ENCODE measurements at regions not wholly inside any gene's neighbourhood (a gene's known extent, or its start where the extent isn't known, plus 50 kb on each side); places are given as distances from the start of the nearest gene placed in this dataset.

GRCh38 chr13:34383728-34384127 lies 558.3 kb upstream of the NBEA start:
- TF ChIP-seq CTCF (IDR thresholded peaks at IDR 0.05) (no peak), POLR2A (IDR thresholded peaks at IDR 0.05) (no peak)

All from testis (tissue), 2 donors.